ENCODE measurements at regions not wholly inside any gene's neighbourhood (a gene's known extent, or its start where the extent isn't known, plus 50 kb on each side); places are given as distances from the start of the nearest gene placed in this dataset.

- Histone ChIP-seq H3K27ac (no peak overlapping the region), H3K36me3 (ENCODE audit: insufficient read depth in 1 of 2, low read depth in 1 of 2) (no peaks in the 10 kb centered on the region), H3K9me3 (no peaks in the 10 kb centered on the region), H3K27me3 (ENCODE audit: insufficient read depth in 3 of 3, low read length in 2 of 3) (peaks cover 0 to 7% (median 3%) of the 10 kb centered on the region in 3 donors), H3K4me3 (no peak overlapping the region), H3K4me1 (no peaks in the 10 kb centered on the region)
- no peak for DNase-seq
- WGBS, 3 donors: 79 to 95% methylated on average over 1 of the region's 1 CpG; no CpG with 5 or more reads in 1 of the 3 donors
- intact Hi-C loops (cut with DNase I): no loop called here
- TF ChIP-seq, protein P1, sequence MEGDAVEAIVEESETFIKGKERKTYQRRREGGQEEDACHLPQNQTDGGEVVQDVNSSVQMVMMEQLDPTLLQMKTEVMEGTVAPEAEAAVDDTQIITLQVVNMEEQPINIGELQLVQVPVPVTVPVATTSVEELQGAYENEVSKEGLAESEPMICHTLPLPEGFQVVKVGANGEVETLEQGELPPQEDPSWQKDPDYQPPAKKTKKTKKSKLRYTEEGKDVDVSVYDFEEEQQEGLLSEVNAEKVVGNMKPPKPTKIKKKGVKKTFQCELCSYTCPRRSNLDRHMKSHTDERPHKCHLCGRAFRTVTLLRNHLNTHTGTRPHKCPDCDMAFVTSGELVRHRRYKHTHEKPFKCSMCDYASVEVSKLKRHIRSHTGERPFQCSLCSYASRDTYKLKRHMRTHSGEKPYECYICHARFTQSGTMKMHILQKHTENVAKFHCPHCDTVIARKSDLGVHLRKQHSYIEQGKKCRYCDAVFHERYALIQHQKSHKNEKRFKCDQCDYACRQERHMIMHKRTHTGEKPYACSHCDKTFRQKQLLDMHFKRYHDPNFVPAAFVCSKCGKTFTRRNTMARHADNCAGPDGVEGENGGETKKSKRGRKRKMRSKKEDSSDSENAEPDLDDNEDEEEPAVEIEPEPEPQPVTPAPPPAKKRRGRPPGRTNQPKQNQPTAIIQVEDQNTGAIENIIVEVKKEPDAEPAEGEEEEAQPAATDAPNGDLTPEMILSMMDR (IDR thresholded peaks at IDR 0.05): no peak
- ATAC-seq: no peak
These were observed 551.1 kb downstream of the TFEC start for GRCh38 chr7:115479448-115479847.

DNA sequence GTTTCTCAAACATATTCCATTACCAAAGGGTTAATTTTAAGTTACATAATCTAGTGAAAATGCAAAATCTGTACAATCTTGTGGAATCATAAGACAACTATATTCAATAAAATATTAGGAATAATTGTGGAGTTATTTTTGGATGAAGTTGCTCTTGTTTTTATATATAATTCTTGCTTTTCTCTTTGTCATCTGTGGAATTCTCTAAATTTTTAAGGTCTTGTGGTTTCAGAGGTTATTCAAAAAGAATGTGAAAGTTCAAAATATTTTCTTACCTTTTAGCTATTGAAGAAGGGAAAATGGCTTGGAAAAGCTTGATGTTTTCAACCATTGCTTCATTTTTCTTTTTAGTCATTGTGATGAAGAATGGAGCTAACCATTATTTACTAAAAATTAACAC, 552.1 kb downstream of the TFEC start:
- Histone ChIP-seq H3K4me3 (no peak overlapping the region), H3K4me1 (no peaks in the 10 kb centered on the region), H3K9me3 (no peaks in the 10 kb centered on the region), H3K36me3 (ENCODE audit: insufficient read depth in 1 of 2, low read depth in 1 of 2) (no peaks in the 10 kb centered on the region), H3K27me3 (ENCODE audit: insufficient read depth in 3 of 3, low read length in 2 of 3) (peaks cover 0 to 7% (median 3%) of the 10 kb centered on the region in 3 donors), H3K27ac (no peak overlapping the region)
- DNase-seq (no peak), ATAC-seq (no peak)
- TF ChIP-seq, protein P1 (IDR thresholded peaks at IDR 0.05): no peak
- intact Hi-C loops (cut with DNase I): no loop called here

DNA sequence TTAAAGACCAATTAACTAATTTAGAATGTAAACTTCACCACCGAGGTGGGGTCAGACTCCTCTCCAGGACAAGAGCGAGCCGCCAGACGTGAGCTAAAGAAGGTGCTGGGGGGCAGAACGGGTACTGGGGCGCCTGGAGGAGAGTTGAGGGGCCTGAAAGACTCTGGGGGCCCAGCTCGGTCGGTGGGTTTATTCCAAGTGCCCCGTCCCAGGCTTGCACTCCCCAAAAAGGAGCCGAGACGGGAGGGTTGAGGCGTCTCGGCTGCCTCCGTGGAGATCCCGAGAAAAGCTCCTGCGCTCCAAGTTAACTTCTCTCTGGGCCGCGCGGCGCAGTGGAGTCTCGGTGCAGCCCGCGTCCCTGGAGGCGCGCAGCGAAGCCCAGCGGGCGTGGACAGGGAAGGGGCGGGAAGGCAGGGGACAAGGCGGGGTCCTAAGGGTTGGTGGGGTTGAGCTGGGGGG, 553.3 kb downstream of the TFEC start:
- Histone ChIP-seq H3K27me3 (ENCODE audit: insufficient read depth in 3 of 3, low read length in 2 of 3) (peaks cover 0 to 7% (median 3%) of the 10 kb centered on the region in 3 donors), H3K36me3 (ENCODE audit: insufficient read depth in 1 of 2, low read depth in 1 of 2) (no peaks in the 10 kb centered on the region), H3K9me3 (no peaks in the 10 kb centered on the region), H3K4me1 (no peaks in the 10 kb centered on the region), H3K4me3 (peak overlapping the region; percentile 56), H3K27ac (no peak overlapping the region)
- TF ChIP-seq, protein P1 (IDR thresholded peaks at IDR 0.05): no peak
- 1 to 3% (median 2%) methylated on average over 25 to 30 of the region's 30 CpGs for WGBS, 3 donors
- DNase-seq: peak; percentile 15 to 33
- intact Hi-C loops (cut with DNase I): no loop called here
- no peak for ATAC-seq

DNA sequence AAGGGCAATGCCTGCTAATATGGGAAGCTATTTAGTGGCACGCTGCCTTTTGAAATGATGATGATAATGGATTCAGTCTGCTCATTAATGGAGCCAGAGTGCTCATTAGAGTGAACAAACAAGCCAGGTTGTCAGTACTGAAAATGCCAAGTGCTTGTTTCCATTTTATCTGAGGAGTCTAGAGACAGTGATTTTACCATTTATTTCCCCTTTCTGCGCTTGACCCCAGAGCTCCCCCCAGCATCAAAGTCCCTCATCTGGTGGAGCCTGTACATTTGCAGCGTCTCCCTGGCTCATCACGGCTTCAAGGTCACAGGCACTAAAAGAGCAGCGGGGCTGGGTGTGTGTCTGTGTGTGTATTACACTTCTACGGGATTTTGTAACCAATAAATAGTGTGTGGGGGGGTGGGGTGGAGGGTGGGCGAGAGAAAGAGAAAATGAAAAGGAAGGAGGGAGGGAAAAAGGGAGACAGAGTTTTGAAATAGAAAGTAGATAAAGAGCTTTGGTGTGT, 553.8 kb downstream of the TFEC start:
- ATAC-seq: no peak
- WGBS, 3 donors: 13 to 16% (median 14%) methylated on average over 7 of the region's 7 CpGs
- Histone ChIP-seq H3K27me3 (ENCODE audit: insufficient read depth in 3 of 3, low read length in 2 of 3) (peaks cover 0 to 7% (median 3%) of the 10 kb centered on the region in 3 donors), H3K4me1 (no peaks in the 10 kb centered on the region), H3K4me3 (peak overlapping the region; percentile 56), H3K36me3 (ENCODE audit: insufficient read depth in 1 of 2, low read depth in 1 of 2) (no peaks in the 10 kb centered on the region), H3K27ac (no peak overlapping the region), H3K9me3 (no peaks in the 10 kb centered on the region)
- intact Hi-C loops (cut with DNase I): no loop called here
- no peak for DNase-seq
- TF ChIP-seq, protein P1 (IDR thresholded peaks at IDR 0.05): no peak

GRCh38 chr7:115475761-115476385, 554.0 kb downstream of the MDFIC start:
- TF ChIP-seq, protein P1 (IDR thresholded peaks at IDR 0.05): no peak
- H3K36me3 ChIP-seq (ENCODE audit: insufficient read depth in 1 of 2, low read depth in 1 of 2): no peaks in the 10 kb centered on the region
- no peaks in the 10 kb centered on the region for H3K9me3 ChIP-seq
- intact Hi-C loops (cut with DNase I): no loop called here
- 75 to 77% (median 77%) methylated on average over 14 of the region's 14 CpGs for WGBS, 3 donors
- DNase-seq (no peak), ATAC-seq (no peak)
- no peaks in the 10 kb centered on the region for H3K4me1 ChIP-seq
- peaks cover 0 to 7% (median 3%) of the 10 kb centered on the region in 3 donors for H3K27me3 ChIP-seq (ENCODE audit: insufficient read depth in 3 of 3, low read length in 2 of 3)
- H3K27ac ChIP-seq: no peak overlapping the region
- no peak overlapping the region for H3K4me3 ChIP-seq
